PC-9 (cell line): ENCODE measurements at regions not wholly inside any gene's neighbourhood (a gene's known extent, or its start where the extent isn't known, plus 50 kb on each side); places are given as distances from the start of the nearest gene placed in this dataset.

Experiments used
- BruUV-seq: library from RNA; stranded (reverse); fragments of 400-500 nt; replicated peaks from 2 replicates; lab custom pipeline; 2021; lab: Mats Ljungman, UMichigan
- CTCF ChIA-PET: fragments of 300-600 bp; sonication (Branson Sonifier 250); formaldehyde crosslinking; loops from one replicate; lab custom pipeline; 2022; ENCODE audit warnings: antibody characterized with exemption; lab: Charles Lee
- POLR2A ChIA-PET: fragments of 300-600 bp; sonication (Branson Sonifier 250); formaldehyde crosslinking; loops from one replicate; lab custom pipeline; 2022; ENCODE audit warnings: antibody characterized with exemption; ENCODE audit not compliant: unreplicated experiment; lab: Charles Lee
- DNase-seq, 2 experiments: peaks; one replicate each; pipeline versions ENCODE4 v3.0.0 to v3.0.0-alpha.2; 2015 to 2022; ENCODE audit warnings: mixed read lengths in 1 of 2
- H2AFZ ChIP-seq: fragments of 200-600 bp; sonication (generic); 2 replicates; pipeline ENCODE4 v1.8.1; 2017; ENCODE audit warnings: antibody characterized with exemption
- H3F3A ChIP-seq: fragments of 200-600 bp; sonication (generic); 2 replicates; pipeline ENCODE4 v1.8.1; 2017; ENCODE audit warnings: antibody characterized with exemption, mild to moderate bottlenecking, low read depth; ENCODE audit not compliant: insufficient read depth
- H3K27ac ChIP-seq: fragments of 200-600 bp; sonication (generic); 2 replicates; pipeline ENCODE4 v1.6.1; 2016; ENCODE audit warnings: mixed run types
- H3K27me3 ChIP-seq: fragments of 200-600 bp; sonication (generic); 2 replicates; pipeline ENCODE4 v1.6.1; 2016; ENCODE audit warnings: low read depth, mixed run types; ENCODE audit not compliant: insufficient read depth
- H3K36me3 ChIP-seq: fragments of 200-600 bp; sonication (generic); 2 replicates; pipeline ENCODE4 v1.6.1; 2016; ENCODE audit warnings: low read depth, mixed run types
- H3K4me1 ChIP-seq: fragments of 200-600 bp; sonication (generic); replicated peaks from 2 replicates; pipeline ENCODE4 v1.6.1; 2016; ENCODE audit warnings: mixed run types; ENCODE audit not compliant: insufficient read depth
- H3K4me2 ChIP-seq: fragments of 200-600 bp; sonication (generic); 2 replicates; pipeline ENCODE4 v1.6.1; 2017; ENCODE audit warnings: mixed run types
- H3K4me3 ChIP-seq: fragments of 200-600 bp; sonication (generic); 2 replicates; pipeline ENCODE4 v1.6.1; 2016; ENCODE audit warnings: mixed run types
- H3K79me2 ChIP-seq: fragments of 200-600 bp; sonication (generic); 2 replicates; pipeline ENCODE4 v1.6.1; 2017; ENCODE audit warnings: low read depth, mixed run types
- H3K9me2 ChIP-seq: fragments of 200-600 bp; sonication (generic); 2 replicates; pipeline ENCODE4 v1.8.1; 2017; ENCODE audit warnings: mild to moderate bottlenecking; ENCODE audit not compliant: insufficient read depth
- H3K9me3 ChIP-seq: fragments of 200-600 bp; sonication (generic); 2 replicates; pipeline ENCODE4 v1.8.1; 2016; ENCODE audit warnings: low read depth; ENCODE audit not compliant: insufficient read depth
- H4K20me1 ChIP-seq: fragments of 200-600 bp; sonication (generic); 2 replicates; pipeline ENCODE4 v1.8.1; 2017; ENCODE audit not compliant: insufficient read depth
- CTCF ChIP-seq: fragments of 200-600 bp; sonication (generic); conservative IDR thresholded peaks from 2 replicates; pipeline ENCODE4 v1.6.1; 2017; ENCODE audit warnings: mixed run types, antibody characterized with exemption, mild to moderate bottlenecking, moderate library complexity
- EZH2 ChIP-seq: fragments of 200-600 bp; sonication (generic); IDR thresholded peaks from 2 replicates; pipeline ENCODE4 v1.8.0; 2017; ENCODE audit warnings: antibody characterized with exemption, low read depth
- intact Hi-C: fragments of 100-400 bp; cut with micrococcal nuclease; formaldehyde crosslinking; loops from one replicate; pipeline ENCODE4 v1.10.0; 2022; ENCODE audit not compliant: unreplicated experiment

GRCh38 chr19:31716826-31717225, 367.6 kb upstream of the TSHZ3 start:
- H3K4me2 ChIP-seq, result no peak overlapping the region
- no TSS peak for BruUV-seq
- H3K36me3 ChIP-seq, result no peaks in the 10 kb centered on the region
- no peaks in the 10 kb centered on the region for H3K9me3 ChIP-seq
- DNase-seq, result no peak
- no peaks in the 10 kb centered on the region for H3K4me1 ChIP-seq
- no peak overlapping the region for H3K4me3 ChIP-seq
- peaks cover 71% of the 10 kb centered on the region for H3K27me3 ChIP-seq
- H4K20me1 ChIP-seq, result no peaks in the 10 kb centered on the region
- H3K79me2 ChIP-seq, result no peaks in the 10 kb centered on the region
- ChIA-PET POLR2A (no interaction called here), CTCF (no interaction called here)
- intact Hi-C loops, result no loop called here
- no peak overlapping the region for H3K27ac ChIP-seq
- no peak overlapping the region for H2AFZ ChIP-seq
- TF ChIP-seq CTCF (no peak), EZH2 (no peak)
- H3F3A ChIP-seq, result no peaks in the 10 kb centered on the region
- no peaks in the 10 kb centered on the region for H3K9me2 ChIP-seq

GRCh38 chr19:31717269-31717923, 368.2 kb upstream of the TSHZ3 start:
- ChIA-PET POLR2A (no interaction called here), CTCF (no interaction called here)
- TF ChIP-seq CTCF (no peak), EZH2 (no peak)
- H3K9me2 ChIP-seq, result no peaks in the 10 kb centered on the region
- no peak overlapping the region for H3K27ac ChIP-seq
- no TSS peak for BruUV-seq
- H4K20me1 ChIP-seq, result no peaks in the 10 kb centered on the region
- H3K9me3 ChIP-seq, result no peaks in the 10 kb centered on the region
- no peak overlapping the region for H2AFZ ChIP-seq
- H3K79me2 ChIP-seq, result no peaks in the 10 kb centered on the region
- H3K4me3 ChIP-seq, result no peak overlapping the region
- no peak overlapping the region for H3K4me2 ChIP-seq
- no peaks in the 10 kb centered on the region for H3K36me3 ChIP-seq
- no peaks in the 10 kb centered on the region for H3K4me1 ChIP-seq
- H3K27me3 ChIP-seq, result peaks cover 73% of the 10 kb centered on the region
- intact Hi-C loops, result no loop called here
- no peak for DNase-seq
- H3F3A ChIP-seq, result no peaks in the 10 kb centered on the region

GRCh38 chr19:31718032-31718431, 368.8 kb upstream of the TSHZ3 start:
- BruUV-seq, result no TSS peak
- no peaks in the 10 kb centered on the region for H3K9me3 ChIP-seq
- no peaks in the 10 kb centered on the region for H3K9me2 ChIP-seq
- no peak overlapping the region for H3K4me3 ChIP-seq
- H3K36me3 ChIP-seq, result no peaks in the 10 kb centered on the region
- H3F3A ChIP-seq, result no peaks in the 10 kb centered on the region
- intact Hi-C loops, result no loop called here
- DNase-seq, result no peak
- H4K20me1 ChIP-seq, result no peaks in the 10 kb centered on the region
- TF ChIP-seq CTCF (no peak), EZH2 (no peak)
- H2AFZ ChIP-seq, result no peak overlapping the region
- no peak overlapping the region for H3K4me2 ChIP-seq
- ChIA-PET POLR2A (no interaction called here), CTCF (no interaction called here)
- H3K27ac ChIP-seq, result no peak overlapping the region
- H3K27me3 ChIP-seq, result peaks cover 73% of the 10 kb centered on the region
- no peaks in the 10 kb centered on the region for H3K4me1 ChIP-seq
- no peaks in the 10 kb centered on the region for H3K79me2 ChIP-seq
